NCI-H69 (cell line): ENCODE measurements at regions not wholly inside any gene's neighbourhood (a gene's known extent, or its start where the extent isn't known, plus 50 kb on each side); places are given as distances from the start of the nearest gene placed in this dataset.
A peak's percentile ranks its signal among the peaks of the same experiment; 100 is the strongest.
"Not testable (repeated sequence)": the region's sequence is repeated elsewhere in the genome, so short reads cannot be mapped to it uniquely, and the experiment has no call there.

Experiments used
- DNase-seq: peaks from one replicate; lab custom pipeline; 2025; lab: John Stamatoyannopoulos, UW

DNA sequence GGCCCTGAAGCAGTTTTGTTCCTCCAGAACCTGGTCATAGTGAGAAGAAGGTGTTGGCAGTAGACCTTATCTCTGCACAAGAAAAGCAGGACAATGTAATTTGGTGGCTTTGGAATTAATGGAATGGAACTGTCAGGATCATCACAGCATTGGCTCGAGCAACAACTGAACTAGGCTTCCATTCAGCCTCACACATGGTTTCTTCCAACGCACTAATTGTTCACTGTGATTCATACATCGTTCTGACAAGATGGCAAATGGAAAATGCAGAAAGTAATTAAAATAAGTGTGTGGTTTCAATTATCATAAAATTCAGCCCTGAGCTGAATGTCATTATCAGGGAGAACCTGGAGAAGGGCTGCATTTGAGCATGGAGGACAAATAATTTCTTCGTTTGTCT lies 80.6 kb downstream of the MFSD1 start:
- no peak for DNase-seq

GRCh38 chr3:158896729-158897128 lies 94.9 kb downstream of the MFSD1 start:
- no peak for DNase-seq

DNA sequence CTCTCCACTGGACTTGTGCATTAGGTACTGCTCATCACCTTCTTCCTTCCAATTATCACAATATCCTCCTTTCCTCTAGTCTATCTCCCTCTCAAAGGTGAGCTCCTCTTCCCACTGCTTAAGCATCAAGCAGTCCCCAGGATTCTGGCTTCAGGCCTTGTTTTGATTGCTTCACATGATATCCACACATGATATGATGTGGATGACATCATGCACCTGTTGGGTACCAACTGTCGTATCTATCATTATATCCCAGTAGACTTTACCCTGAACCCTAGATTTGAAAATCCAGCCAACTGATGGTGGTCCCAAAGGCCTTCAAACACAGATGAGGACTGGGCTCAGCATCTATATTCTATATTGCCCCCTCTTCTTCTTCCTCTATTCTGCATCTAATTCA lies 104.9 kb downstream of the MFSD1 start:
- DNase-seq, result no peak

DNA sequence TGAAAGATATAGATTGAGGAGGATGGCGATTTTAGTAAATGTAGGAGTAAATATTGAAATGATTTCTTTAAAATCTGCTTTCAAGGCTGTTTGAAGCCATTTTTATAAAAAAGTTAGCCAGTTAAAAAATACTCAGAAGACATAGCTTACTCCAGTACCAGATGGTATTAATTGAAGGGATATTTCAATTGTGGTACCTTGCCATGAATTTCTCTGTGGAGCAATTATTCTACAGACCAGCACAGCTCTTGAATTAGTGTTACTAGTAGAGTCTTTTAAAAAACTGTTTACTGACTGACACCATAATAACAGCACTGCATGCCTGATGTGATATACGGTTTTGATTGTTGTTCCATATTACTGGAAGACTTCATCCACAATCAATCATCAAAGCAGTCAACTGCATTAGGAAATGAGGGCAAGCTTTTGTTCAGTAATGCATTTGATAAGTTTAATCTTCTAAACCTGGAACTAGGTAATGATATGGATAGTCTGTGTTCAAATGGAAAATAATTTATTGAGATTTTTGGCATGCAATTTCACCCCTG lies 106.4 kb downstream of the MFSD1 start:
- peak; percentile 53 for DNase-seq

DNA sequence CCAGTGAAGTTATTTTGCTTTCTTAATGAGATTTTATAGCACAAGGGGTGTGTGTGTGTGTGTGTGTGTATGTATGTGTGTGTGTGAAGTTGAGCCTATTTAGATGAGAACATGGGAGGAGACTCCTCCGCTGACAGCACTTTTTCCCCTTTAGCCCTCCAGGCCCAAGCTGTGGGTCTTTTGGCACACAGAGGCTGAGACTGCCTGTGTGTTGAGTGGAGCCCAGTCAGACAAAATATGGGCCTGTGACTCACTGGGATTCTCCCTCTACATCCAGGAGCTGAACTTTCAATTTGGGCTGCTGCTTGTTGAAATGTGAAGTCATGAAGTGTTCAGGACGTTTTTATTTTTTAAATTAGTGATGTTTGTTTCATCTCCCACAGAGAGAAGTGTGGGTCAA lies 108.0 kb downstream of the MFSD1 start:
- no peak for DNase-seq

DNA sequence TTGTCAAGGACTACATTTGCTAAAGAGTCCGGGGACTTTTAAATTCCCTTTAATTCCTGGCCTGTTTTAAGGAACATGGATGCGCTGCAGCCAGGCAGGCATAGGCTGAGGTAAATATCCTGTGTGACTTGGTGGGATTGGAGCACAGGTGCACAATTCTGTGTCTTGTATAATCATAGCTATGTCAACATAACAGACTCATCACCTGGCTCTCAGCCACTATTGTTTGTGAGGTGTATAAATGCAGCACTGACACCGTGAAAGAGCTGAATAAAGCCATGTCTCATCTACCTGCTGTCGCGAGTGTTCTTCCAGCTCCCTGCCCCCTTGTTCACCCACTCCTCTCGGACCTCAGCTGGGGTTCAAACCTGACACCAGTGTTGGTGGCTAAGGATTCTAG lies 109.7 kb downstream of the MFSD1 start:
- DNase-seq, result peak; percentile 55

GRCh38 chr3:158912188-158912587 lies 110.3 kb downstream of the MFSD1 start:
- DNase-seq, result peak; percentile 11

- no peak for DNase-seq
These were observed 110.8 kb downstream of the MFSD1 start for GRCh38 chr3:158912621-158913020.

DNA sequence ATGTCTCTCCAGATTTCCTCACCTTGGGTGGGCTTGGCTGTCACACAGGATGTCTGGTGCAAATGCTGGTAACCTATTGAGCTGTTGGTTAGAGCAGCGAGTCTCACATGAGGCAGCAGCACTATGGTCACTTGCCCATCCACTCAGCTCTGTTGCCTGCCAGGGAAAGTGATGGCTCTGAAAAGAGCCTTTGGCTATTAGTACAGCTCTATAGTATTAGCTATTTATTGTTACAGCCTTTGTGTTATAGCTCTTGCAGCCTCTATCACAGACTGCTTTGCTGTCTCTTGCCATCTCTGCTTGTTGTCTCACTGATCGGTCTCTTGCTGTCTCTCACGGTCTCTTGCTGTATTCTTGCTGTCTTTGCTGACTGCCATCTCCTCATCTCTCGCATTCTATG lies 114.3 kb downstream of the MFSD1 start:
- no peak for DNase-seq

DNA sequence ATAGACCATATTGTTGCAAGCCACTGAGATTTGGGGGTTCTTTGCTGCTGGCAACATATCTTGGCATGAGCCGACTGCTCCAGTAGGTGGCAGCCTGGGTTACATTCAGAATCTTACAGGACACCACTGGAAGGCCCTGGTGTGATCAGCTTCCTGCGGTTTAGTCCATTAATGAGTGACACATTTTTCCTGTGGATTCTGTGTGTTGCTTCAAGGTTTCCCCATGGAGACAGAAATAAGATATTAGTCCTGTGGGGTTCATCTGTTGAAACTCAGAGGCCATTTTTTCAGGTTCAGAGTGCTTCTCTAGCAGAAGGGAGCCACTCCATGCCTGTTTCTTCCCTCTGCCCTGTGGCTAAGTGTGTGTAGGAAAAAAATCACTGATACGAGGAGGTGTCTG lies 116.2 kb downstream of the MFSD1 start:
- DNase-seq, result peak; percentile 74

DNA sequence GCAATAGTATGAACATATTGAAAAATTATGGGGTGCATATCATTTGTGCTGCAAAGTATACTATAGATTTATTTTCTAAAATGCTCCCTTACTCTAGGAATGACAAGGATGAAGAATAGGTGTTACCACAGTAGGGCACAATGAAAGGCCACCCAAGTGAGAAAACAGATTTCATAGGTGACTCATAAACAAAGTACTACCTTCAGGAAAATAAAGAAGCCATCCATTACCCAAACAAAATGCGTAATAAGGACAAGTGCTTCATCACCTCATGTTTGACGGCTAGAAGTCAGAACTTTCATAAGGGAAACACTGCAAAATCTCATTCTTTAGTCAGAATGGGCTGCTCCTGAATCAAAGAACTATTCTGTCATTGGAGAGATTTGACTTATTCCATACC lies 116.6 kb downstream of the MFSD1 start:
- no peak for DNase-seq

- no peak for DNase-seq
These were observed 118.5 kb downstream of the MFSD1 start for GRCh38 chr3:158920371-158920770.

DNA sequence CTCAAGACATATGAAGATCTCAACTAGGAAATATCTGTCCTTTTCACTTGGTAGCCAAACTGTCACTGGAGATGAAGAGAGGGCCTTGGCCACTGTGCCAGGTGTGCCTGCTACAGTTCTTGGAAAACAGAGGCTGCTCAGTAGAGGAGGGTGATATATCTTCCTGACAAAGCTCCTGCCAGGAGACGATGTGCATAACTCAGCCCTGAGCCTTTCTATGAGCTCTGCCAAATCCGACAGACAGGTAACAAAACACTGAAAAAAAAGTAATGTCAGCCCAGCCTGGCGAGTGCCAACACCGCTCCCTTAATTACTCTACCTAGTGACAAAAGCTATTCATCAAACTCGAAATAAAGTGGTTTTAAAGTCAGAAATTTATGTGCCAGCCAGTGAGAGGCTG lies 123.2 kb downstream of the MFSD1 start:
- DNase-seq, result peak; percentile 91

DNA sequence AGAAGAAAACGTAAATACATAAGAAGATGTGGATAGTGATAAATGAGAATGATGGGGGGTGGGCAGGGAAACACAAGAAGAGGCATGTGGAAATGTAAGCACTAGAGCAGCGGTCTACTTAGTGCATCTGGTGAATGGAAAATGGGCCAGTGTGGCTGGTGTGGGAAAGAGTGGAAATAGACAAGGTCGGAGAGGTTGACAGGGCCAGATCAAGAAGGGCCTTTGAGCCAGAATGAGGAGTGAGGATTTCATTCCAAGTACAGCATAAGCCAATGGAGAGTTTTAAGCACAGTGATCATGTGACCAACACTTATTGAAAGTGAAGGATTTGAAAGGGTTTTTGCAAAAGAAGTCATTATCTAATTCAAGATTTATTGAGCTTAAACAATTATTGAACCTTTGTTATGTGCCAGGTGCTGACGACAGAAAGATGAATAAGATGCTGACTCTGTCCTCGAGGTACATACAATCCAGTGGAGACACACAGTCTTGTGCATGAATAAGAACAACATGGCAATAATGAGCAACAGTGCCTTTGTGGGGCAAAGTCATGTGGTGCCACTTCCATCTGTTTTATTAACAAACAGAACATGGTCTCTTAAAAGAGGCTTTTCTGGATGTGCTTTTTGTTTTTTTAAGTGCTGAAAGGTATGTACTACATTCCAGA lies 124.1 kb downstream of the MFSD1 start:
- DNase-seq, result peak; percentile 42

- no peak for DNase-seq
These were observed 134.0 kb downstream of the MFSD1 start for GRCh38 chr3:158935846-158936245.

GRCh38 chr3:158936530-158937113 lies 134.8 kb downstream of the MFSD1 start:
- peak; percentile 13 for DNase-seq

- DNase-seq, result no peak
These were observed 148.5 kb downstream of the MFSD1 start for GRCh38 chr3:158950178-158950901.

GRCh38 chr3:158953131-158953530 lies 151.3 kb downstream of the MFSD1 start:
- DNase-seq, result no peak

GRCh38 chr3:158954420-158954819 lies 152.6 kb downstream of the MFSD1 start:
- no peak for DNase-seq

DNA sequence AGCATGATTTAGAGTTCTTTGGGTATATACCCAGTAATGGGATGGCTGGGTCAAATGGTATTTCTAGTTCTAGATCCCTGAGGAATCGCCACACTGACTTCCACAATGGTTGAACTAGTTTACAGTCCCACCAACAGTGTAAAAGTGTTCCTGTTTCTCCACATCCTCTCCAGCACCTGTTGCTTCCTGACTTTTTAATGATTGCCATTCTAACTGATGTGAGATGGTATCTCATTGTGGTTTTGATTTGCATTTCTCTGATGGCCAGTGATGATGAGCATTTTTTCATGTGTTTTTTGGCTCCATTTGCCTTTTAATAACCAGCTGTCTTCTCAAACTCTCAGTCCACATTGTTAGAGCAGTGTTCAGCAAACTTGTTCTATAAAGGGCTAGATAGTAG lies 155.9 kb downstream of the MFSD1 start:
- DNase-seq, result not testable (repeated sequence)

DNA sequence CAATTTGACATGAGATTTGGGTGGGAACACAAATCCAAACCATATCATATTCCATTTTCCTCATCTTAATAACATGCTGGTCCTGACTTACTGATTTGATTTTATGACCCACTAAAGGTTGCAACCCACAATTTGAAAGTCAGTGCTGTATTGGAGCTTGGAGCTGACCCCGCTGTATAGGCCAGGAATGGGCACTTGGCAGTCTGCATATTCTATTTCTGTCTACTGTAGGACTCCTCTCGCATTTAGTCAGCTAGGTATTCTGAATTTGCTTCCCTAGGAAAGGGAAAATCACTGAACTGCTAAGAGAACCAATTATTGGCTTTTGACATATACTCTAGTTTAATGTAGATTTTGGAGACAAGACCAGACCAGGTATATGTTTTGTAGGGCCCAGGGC lies 157.0 kb downstream of the MFSD1 start:
- DNase-seq, result no peak

DNA sequence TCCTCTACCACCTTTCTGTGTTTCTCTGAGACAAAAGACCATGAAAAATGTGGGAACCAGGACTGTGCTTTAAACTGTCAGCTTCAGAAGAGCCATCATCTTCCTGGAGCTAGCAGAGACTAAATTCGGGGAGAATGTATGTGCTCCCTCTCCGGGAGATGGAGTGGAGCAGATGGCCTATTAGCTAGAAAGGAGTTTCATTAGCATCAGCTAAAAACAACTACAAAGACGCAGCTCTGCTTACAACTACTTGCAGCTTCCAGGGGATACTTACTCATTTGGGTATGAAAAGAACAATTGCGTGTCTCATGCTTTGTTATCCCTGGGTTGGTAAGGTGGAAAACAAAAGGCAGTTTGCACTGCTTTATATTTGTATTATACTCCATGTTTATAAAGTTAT lies 159.6 kb downstream of the MFSD1 start:
- DNase-seq, result no peak

GRCh38 chr3:158961911-158962310 lies 160.1 kb downstream of the MFSD1 start:
- DNase-seq, result no peak
